IgD-negative memory B cell (primary cell): ENCODE measurements at regions not wholly inside any gene's neighbourhood (a gene's known extent, or its start where the extent isn't known, plus 50 kb on each side); places are given as distances from the start of the nearest gene placed in this dataset.

Source experiments
- H3K27ac Mint-ChIP-seq, 3 donors: one replicate each; pipeline ENCODE4 v1.8.0; 2020 to 2022; ENCODE audit warnings: mild to moderate bottlenecking in 3 of 3, mixed read lengths in 3 of 3, moderate library complexity in 1 of 3
- H3K27me3 Mint-ChIP-seq: one replicate; pipeline ENCODE4 v1.8.0; 2021; ENCODE audit warnings: mixed read lengths
- H3K36me3 Mint-ChIP-seq: one replicate; pipeline ENCODE4 v1.8.0; 2020; ENCODE audit warnings: mild to moderate bottlenecking, mixed read lengths
- H3K4me1 Mint-ChIP-seq, 3 donors: one replicate each; pipeline ENCODE4 v1.8.0; 2020 to 2022; ENCODE audit warnings: mixed read lengths in 3 of 3, mild to moderate bottlenecking in 1 of 3
- H3K4me3 Mint-ChIP-seq, 4 donors: one replicate each; pipeline ENCODE4 v1.8.0; 2020 to 2022; ENCODE audit warnings: mild to moderate bottlenecking in 4 of 4, mixed read lengths in 4 of 4, moderate library complexity in 3 of 4
- H3K9me3 Mint-ChIP-seq, 3 donors: one replicate each; pipeline ENCODE4 v1.8.0; 2020 to 2021; ENCODE audit warnings: mixed read lengths in 3 of 3, mild to moderate bottlenecking in 1 of 3

- no peaks in the 10 kb centered on the region for H3K36me3 Mint-ChIP-seq
- H3K9me3 Mint-ChIP-seq, result peaks cover 0 to 5% (median 2%) of the 10 kb centered on the region in 3 donors
- no peaks in the 10 kb centered on the region for H3K27me3 Mint-ChIP-seq
- no peak overlapping the region for H3K4me3 Mint-ChIP-seq
- H3K27ac Mint-ChIP-seq, result no peak overlapping the region
- no peaks in the 10 kb centered on the region for H3K4me1 Mint-ChIP-seq
Observed at GRCh38 chr11:97223647-97224046, 833.8 kb downstream of the JRKL start.

GRCh38 chr11:97224396-97224795 lies 834.6 kb downstream of the JRKL start:
- Mint-ChIP-seq H3K27ac (no peak overlapping the region), H3K36me3 (no peaks in the 10 kb centered on the region), H3K4me1 (no peaks in the 10 kb centered on the region), H3K9me3 (peaks cover 0 to 5% (median 2%) of the 10 kb centered on the region in 3 donors), H3K4me3 (no peak overlapping the region), H3K27me3 (no peaks in the 10 kb centered on the region)

- Mint-ChIP-seq H3K4me3 (no peak overlapping the region), H3K4me1 (peaks cover 0 to 2% (median 0%) of the 10 kb centered on the region in 3 donors), H3K27ac (no peak overlapping the region), H3K9me3 (peaks cover 2 to 5% (median 3%) of the 10 kb centered on the region in 3 donors), H3K27me3 (no peaks in the 10 kb centered on the region), H3K36me3 (no peaks in the 10 kb centered on the region)
Observed at GRCh38 chr11:97225794-97226193, 836.0 kb downstream of the JRKL start.

DNA sequence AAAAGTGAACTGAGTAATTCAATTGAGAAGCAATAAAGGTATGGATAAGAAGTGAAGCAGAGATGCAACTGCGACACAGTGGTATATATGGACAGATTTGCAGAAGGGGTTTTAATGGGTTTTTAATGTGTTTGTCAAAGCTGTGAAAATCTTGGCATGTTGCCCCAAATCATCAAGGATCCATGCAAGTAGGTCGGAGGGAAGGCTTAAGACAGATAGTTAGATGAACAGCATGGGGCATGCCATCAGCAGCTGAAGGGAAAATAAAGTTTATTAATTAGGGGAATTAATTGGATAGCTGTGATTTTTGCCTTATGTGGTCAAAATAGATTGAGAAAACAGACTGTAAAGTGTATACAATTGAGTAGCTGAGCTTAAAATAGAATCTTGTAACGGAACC lies 840.1 kb downstream of the JRKL start:
- H3K4me3 Mint-ChIP-seq, result no peak overlapping the region
- peaks cover 0 to 2% (median 0%) of the 10 kb centered on the region in 3 donors for H3K4me1 Mint-ChIP-seq
- no peaks in the 10 kb centered on the region for H3K27me3 Mint-ChIP-seq
- H3K27ac Mint-ChIP-seq, result no peak overlapping the region
- H3K36me3 Mint-ChIP-seq, result no peaks in the 10 kb centered on the region
- peaks cover 2 to 5% (median 3%) of the 10 kb centered on the region in 3 donors for H3K9me3 Mint-ChIP-seq

GRCh38 chr11:97231231-97231630 lies 841.4 kb downstream of the JRKL start:
- H3K4me3 Mint-ChIP-seq, result no peak overlapping the region
- no peaks in the 10 kb centered on the region for H3K27me3 Mint-ChIP-seq
- peaks cover 0 to 4% (median 2%) of the 10 kb centered on the region in 3 donors for H3K9me3 Mint-ChIP-seq
- H3K4me1 Mint-ChIP-seq, result peaks cover 0 to 2% (median 0%) of the 10 kb centered on the region in 3 donors
- H3K27ac Mint-ChIP-seq, result no peak overlapping the region
- H3K36me3 Mint-ChIP-seq, result no peaks in the 10 kb centered on the region

GRCh38 chr11:97234016-97234415 lies 844.2 kb downstream of the JRKL start:
- Mint-ChIP-seq H3K27ac (no peak overlapping the region), H3K9me3 (peaks cover 0 to 4% (median 2%) of the 10 kb centered on the region in 3 donors), H3K27me3 (no peaks in the 10 kb centered on the region), H3K4me3 (no peak overlapping the region), H3K4me1 (peaks cover 0 to 2% (median 0%) of the 10 kb centered on the region in 3 donors), H3K36me3 (no peaks in the 10 kb centered on the region)

DNA sequence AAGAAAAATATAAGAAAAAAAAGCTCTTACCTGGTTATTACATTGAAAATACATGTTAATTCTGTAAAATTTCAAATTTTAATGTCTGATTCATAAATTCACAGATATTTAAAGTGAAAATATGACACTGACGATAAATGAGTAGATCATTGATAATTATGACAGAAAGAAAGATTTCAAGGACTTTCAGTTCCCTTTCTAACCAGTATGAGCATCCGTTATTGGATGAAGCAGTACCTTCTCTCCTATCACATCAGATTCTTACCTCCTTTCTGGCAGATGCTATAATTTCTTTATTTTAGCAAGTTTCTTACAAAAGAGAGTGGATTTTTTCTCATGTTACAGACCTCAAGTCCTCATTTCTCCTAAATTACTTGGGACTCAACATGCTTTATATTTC lies 847.3 kb downstream of the JRKL start:
- no peak overlapping the region for H3K27ac Mint-ChIP-seq
- no peaks in the 10 kb centered on the region for H3K4me1 Mint-ChIP-seq
- peaks cover 2 to 4% (median 4%) of the 10 kb centered on the region in 3 donors for H3K9me3 Mint-ChIP-seq
- no peak overlapping the region for H3K4me3 Mint-ChIP-seq
- H3K27me3 Mint-ChIP-seq, result no peaks in the 10 kb centered on the region
- H3K36me3 Mint-ChIP-seq, result no peaks in the 10 kb centered on the region

DNA sequence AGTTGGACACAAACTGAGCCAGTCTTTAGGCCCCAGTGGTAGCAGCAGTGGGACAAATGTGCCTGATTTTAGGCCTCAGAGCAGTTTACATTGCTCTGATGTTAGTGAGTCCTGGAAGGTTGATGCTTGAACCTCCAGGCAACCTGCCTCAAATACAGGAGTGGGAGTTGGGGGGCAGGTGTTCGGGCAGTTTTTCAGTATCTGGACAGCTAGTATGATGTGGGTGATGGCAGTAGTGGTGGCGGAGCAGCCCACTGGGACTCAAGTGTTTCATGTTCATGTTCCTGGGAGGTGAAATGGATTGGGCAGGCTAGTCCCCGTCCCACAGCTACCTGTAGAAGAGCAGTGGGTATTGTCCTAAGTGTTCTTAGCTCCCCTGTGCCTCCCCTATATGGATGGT lies 857.8 kb downstream of the JRKL start:
- no peaks in the 10 kb centered on the region for H3K36me3 Mint-ChIP-seq
- H3K9me3 Mint-ChIP-seq, result peaks cover 0 to 20% (median 7%) of the 10 kb centered on the region in 3 donors
- no peaks in the 10 kb centered on the region for H3K4me1 Mint-ChIP-seq
- no peaks in the 10 kb centered on the region for H3K27me3 Mint-ChIP-seq
- H3K4me3 Mint-ChIP-seq, result peak overlapping the region in 1 of 4 donors; percentile 71
- no peak overlapping the region for H3K27ac Mint-ChIP-seq

DNA sequence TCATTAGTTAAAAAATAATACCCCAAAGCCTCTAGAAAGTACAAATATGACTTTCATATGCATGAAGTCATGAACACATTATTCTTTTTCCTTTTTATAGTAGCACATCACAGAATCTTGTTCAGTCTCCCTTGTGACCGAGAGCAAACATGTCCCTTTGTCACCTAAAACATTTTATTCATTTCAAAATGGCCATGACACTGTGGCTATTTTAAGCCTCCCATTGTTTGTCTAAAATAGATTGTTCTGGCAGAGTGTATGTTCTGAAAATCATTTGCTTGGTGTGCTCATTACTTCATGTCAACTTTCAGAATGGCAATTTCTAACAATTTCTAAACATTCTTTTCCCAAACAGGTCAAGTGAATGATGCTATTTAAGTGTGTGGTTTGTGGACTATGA lies 865.0 kb downstream of the JRKL start:
- no peaks in the 10 kb centered on the region for H3K27me3 Mint-ChIP-seq
- no peak overlapping the region for H3K27ac Mint-ChIP-seq
- no peaks in the 10 kb centered on the region for H3K9me3 Mint-ChIP-seq
- H3K4me1 Mint-ChIP-seq, result no peaks in the 10 kb centered on the region
- peaks cover 2% of the 10 kb centered on the region for H3K36me3 Mint-ChIP-seq
- no peak overlapping the region for H3K4me3 Mint-ChIP-seq

GRCh38 chr11:97259434-97259833 lies 869.6 kb downstream of the JRKL start:
- no peaks in the 10 kb centered on the region for H3K27me3 Mint-ChIP-seq
- H3K36me3 Mint-ChIP-seq, result peaks cover 2% of the 10 kb centered on the region
- no peak overlapping the region for H3K4me3 Mint-ChIP-seq
- no peaks in the 10 kb centered on the region for H3K9me3 Mint-ChIP-seq
- no peak overlapping the region for H3K27ac Mint-ChIP-seq
- H3K4me1 Mint-ChIP-seq, result no peaks in the 10 kb centered on the region

GRCh38 chr11:97259884-97260283 lies 870.1 kb downstream of the JRKL start:
- Mint-ChIP-seq H3K36me3 (peaks cover 2% of the 10 kb centered on the region), H3K9me3 (no peaks in the 10 kb centered on the region), H3K4me3 (no peak overlapping the region), H3K27me3 (no peaks in the 10 kb centered on the region), H3K4me1 (no peaks in the 10 kb centered on the region), H3K27ac (no peak overlapping the region)

DNA sequence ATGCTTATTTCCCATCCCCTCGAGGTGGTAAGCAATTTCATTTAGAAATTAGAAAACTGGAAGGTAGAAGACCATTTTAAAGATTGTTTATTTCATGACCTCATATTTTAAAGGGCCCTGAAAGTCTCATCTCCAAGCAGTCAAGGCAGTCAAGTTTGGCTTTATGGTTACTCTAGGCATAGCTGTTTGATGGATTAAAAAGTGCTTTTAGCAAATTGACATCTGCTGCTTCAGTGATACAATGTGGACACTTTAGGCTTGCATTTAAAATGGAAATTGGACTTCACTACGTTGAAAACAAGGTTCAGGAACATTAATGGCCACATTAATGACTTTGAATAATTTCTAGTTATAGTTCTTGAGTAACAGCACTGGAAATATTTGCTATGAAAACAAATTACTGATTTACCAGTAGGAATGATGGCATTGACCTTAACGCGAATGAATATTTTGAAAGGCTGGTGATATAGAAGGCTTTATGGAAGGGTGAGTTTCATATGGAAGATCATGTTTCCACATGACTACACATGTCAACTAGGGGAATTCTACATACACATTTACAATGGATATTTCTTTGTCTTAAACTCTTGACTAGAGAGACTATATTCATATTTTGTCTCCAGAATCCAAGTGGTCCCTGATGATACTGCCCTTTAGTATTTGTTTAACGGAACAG lies 873.5 kb downstream of the JRKL start:
- H3K36me3 Mint-ChIP-seq, result no peaks in the 10 kb centered on the region
- no peak overlapping the region for H3K27ac Mint-ChIP-seq
- H3K4me3 Mint-ChIP-seq, result no peak overlapping the region
- H3K27me3 Mint-ChIP-seq, result no peaks in the 10 kb centered on the region
- no peaks in the 10 kb centered on the region for H3K9me3 Mint-ChIP-seq
- no peaks in the 10 kb centered on the region for H3K4me1 Mint-ChIP-seq

DNA sequence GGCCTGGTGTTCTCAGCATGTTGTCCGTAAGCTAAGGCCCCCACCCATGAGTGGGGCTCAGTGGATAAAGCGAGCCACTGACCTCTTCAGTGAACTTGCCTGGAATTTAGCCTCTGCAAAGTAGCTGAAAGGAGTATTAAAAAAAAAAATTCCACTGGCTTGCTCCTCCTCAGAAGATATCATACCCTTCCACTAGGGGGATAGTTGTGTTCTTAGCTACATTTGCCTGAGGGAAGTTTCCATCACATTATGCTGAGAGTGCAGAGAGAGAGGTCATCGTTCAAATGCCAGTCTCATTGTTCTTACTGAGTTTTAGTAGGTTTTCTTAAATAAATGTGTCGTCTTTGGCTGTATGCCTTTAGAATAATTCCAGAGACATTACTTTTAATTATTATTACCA lies 879.7 kb downstream of the JRKL start:
- Mint-ChIP-seq H3K27ac (no peak overlapping the region), H3K9me3 (peaks cover 0 to 3% (median 0%) of the 10 kb centered on the region in 3 donors), H3K27me3 (no peaks in the 10 kb centered on the region), H3K4me1 (no peaks in the 10 kb centered on the region), H3K4me3 (no peak overlapping the region), H3K36me3 (no peaks in the 10 kb centered on the region)

DNA sequence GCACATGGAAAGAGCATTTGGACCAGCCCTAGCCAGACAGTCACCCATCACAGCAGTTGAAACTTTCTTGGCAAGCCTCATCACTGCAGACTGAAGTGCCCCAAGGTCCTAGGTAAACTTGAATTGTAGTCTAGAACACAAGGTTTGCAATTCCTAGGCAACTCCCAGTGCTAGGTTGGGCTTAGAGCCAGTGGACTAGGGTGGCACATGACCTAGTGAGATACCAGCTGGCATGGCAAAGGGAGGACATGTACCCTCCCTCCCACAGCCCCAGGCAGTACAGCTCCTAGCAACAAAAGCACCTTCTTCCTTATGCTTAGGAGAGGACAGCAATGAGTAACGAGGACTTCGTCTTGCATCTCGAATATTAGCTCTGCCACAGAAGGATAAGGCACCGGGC lies 889.5 kb downstream of the JRKL start:
- Mint-ChIP-seq H3K4me1 (peaks cover 0 to 1% (median 0%) of the 10 kb centered on the region in 3 donors), H3K4me3 (no peak overlapping the region), H3K9me3 (peaks cover 6 to 23% (median 9%) of the 10 kb centered on the region in 3 donors), H3K27me3 (no peaks in the 10 kb centered on the region), H3K36me3 (no peaks in the 10 kb centered on the region), H3K27ac (no peak overlapping the region)

DNA sequence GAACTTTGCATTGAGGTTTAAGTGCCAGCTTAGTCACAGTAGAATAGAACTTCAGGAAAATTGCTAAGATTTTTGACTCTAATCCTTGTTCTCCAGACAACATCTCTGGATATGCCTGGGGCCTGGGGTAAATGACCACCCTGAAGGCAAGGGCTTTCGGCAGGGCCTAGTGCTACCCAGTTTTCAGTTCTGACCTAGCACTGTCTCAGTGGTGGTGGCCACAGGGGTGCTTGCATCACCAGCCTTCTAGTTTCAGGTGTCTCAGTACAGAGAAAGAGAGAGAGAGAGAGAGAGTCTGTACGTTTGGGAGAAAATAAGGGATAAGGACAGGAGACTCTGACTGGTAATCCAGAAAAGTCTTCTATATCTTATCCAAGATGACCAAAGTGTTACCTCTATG lies 890.5 kb downstream of the JRKL start:
- Mint-ChIP-seq H3K36me3 (no peaks in the 10 kb centered on the region), H3K27ac (no peak overlapping the region), H3K4me3 (no peak overlapping the region), H3K4me1 (peaks cover 0 to under 1% (median 0%) of the 10 kb centered on the region in 3 donors), H3K9me3 (peaks cover 5 to 13% (median 9%) of the 10 kb centered on the region in 3 donors), H3K27me3 (no peaks in the 10 kb centered on the region)

- peaks cover 0 to 4% (median 3%) of the 10 kb centered on the region in 3 donors for H3K9me3 Mint-ChIP-seq
- H3K4me3 Mint-ChIP-seq, result no peak overlapping the region
- no peaks in the 10 kb centered on the region for H3K36me3 Mint-ChIP-seq
- H3K4me1 Mint-ChIP-seq, result no peaks in the 10 kb centered on the region
- H3K27ac Mint-ChIP-seq, result no peak overlapping the region
- H3K27me3 Mint-ChIP-seq, result no peaks in the 10 kb centered on the region
Observed at GRCh38 chr11:97289823-97290222, 900.0 kb downstream of the JRKL start.
